ENCODE measurements at regions not wholly inside any gene's neighbourhood (a gene's known extent, or its start where the extent isn't known, plus 50 kb on each side); places are given as distances from the start of the nearest gene placed in this dataset.

GRCh38 chr2:41464395-41464794, 583.4 kb upstream of the PKDCC start:
- DNase-seq (ENCODE audit: low spot score in 2 of 2), result no peak
- intact Hi-C loops (cut with DNase I; ENCODE audit: low total_unique reads), result no loop called here
- H3K4me3 ChIP-seq (ENCODE audit: low read depth, poor library complexity, severe bottlenecking), result no peak overlapping the region
- TF ChIP-seq CTCF (IDR thresholded peaks at IDR 0.05) (no peak), POLR2A (IDR thresholded peaks at IDR 0.05) (no peak)

GRCh38 chr2:41475959-41476358, 571.9 kb upstream of the PKDCC start:
- WGBS, 2 donors, result 67 to 74% methylated on average over 3 of the region's 3 CpGs
- DNase-seq (ENCODE audit: low spot score in 2 of 2), result no peak
- H3K4me3 ChIP-seq (ENCODE audit: low read depth, poor library complexity, severe bottlenecking), result no peak overlapping the region
- TF ChIP-seq CTCF (IDR thresholded peaks at IDR 0.05) (no peak), POLR2A (IDR thresholded peaks at IDR 0.05) (no peak)
- intact Hi-C loops (cut with DNase I; ENCODE audit: low total_unique reads), result no loop called here

- TF ChIP-seq POLR2A (IDR thresholded peaks at IDR 0.05) (no peak), CTCF (IDR thresholded peaks at IDR 0.05) (no peak)
- no peak overlapping the region for H3K4me3 ChIP-seq (ENCODE audit: low read depth, poor library complexity, severe bottlenecking)
- intact Hi-C loops (cut with DNase I; ENCODE audit: low total_unique reads), result loop anchor here (5.0 kb wide), 1 partner anchor 60 kb away; no protein-coding TSS in a partner anchor
- WGBS, 2 donors, result 68 to 75% methylated on average over 4 of the region's 4 CpGs
- no peak for DNase-seq (ENCODE audit: low spot score in 2 of 2)
Measured at GRCh38 chr2:41482659-41483058, 565.2 kb upstream of the PKDCC start.

- no peak for TF ChIP-seq POLR2A (IDR thresholded peaks at IDR 0.05)
- no peak for TF ChIP-seq CTCF (IDR thresholded peaks at IDR 0.05)
- intact Hi-C loops (cut with DNase I; ENCODE audit: low total_unique reads), result loop anchor here (5.0 kb wide), 1 partner anchor 61 kb away; no protein-coding TSS in a partner anchor
- no peak for DNase-seq (ENCODE audit: low spot score in 2 of 2)
- H3K4me3 ChIP-seq (ENCODE audit: low read depth, poor library complexity, severe bottlenecking), result no peak overlapping the region
- 54 to 67% methylated on average over 2 of the region's 2 CpGs for WGBS, 2 donors
Measured at GRCh38 chr2:41483226-41483625, 564.6 kb upstream of the PKDCC start.

- H3K4me3 ChIP-seq (ENCODE audit: low read depth, poor library complexity, severe bottlenecking), result no peak overlapping the region
- DNase-seq (ENCODE audit: low spot score in 2 of 2), result no peak
- TF ChIP-seq POLR2A (IDR thresholded peaks at IDR 0.05) (no peak), CTCF (IDR thresholded peaks at IDR 0.05) (no peak)
- 61 to 64% methylated on average over 7 of the region's 7 CpGs for WGBS, 2 donors
- intact Hi-C loops (cut with DNase I; ENCODE audit: low total_unique reads), result loop anchor here (5.0 kb wide), 1 partner anchor 62 kb away; no protein-coding TSS in a partner anchor
Measured at GRCh38 chr2:41483982-41484857, 563.6 kb upstream of the PKDCC start.
